D721Med (cell line): ENCODE measurements at regions not wholly inside any gene's neighbourhood (a gene's known extent, or its start where the extent isn't known, plus 50 kb on each side); places are given as distances from the start of the nearest gene placed in this dataset.

Experiments
- DNase-seq: peaks from one replicate; pipeline ENCODE4 v3.0.0; 2011; ENCODE audit warnings: low spot score; ENCODE audit not compliant: insufficient read length
- FAIRE-seq: peaks from 2 replicates; lab custom pipeline; 2011; peaks lifted over from hg19 to GRCh38; lab: Jason Lieb, UNC
- CTCF ChIP-seq: IDR thresholded peaks from 2 replicates; pipeline ENCODE4 v1.5.1; 2012; ENCODE audit warnings: mild to moderate bottlenecking, control low read depth; ENCODE audit not compliant: insufficient read depth; ENCODE audit errors: missing control alignments

GRCh38 chr12:19647806-19648556 lies 208.7 kb downstream of the AEBP2 start:
- no peak for TF ChIP-seq CTCF
- DNase-seq (no peak), FAIRE-seq (no peak)

- no peak for DNase-seq
- FAIRE-seq = no peak
- no peak for TF ChIP-seq CTCF
Observed at GRCh38 chr12:19648591-19648990, 209.3 kb downstream of the AEBP2 start.

- DNase-seq (no peak), FAIRE-seq (no peak)
- no peak for TF ChIP-seq CTCF
Observed at GRCh38 chr12:19652386-19652785, 213.1 kb downstream of the AEBP2 start.

GRCh38 chr12:19654650-19655376 lies 215.5 kb downstream of the AEBP2 start:
- no peak for TF ChIP-seq CTCF
- DNase-seq = no peak
- FAIRE-seq = no peak

GRCh38 chr12:19657118-19657731 lies 217.9 kb downstream of the AEBP2 start:
- TF ChIP-seq CTCF = no peak
- FAIRE-seq (no peak), DNase-seq (no peak)

GRCh38 chr12:19657732-19658130 lies 218.4 kb downstream of the AEBP2 start:
- FAIRE-seq = no peak
- no peak for TF ChIP-seq CTCF
- DNase-seq = no peak
